IMR-90 (cell line): ENCODE measurements at regions not wholly inside any gene's neighbourhood (a gene's known extent, or its start where the extent isn't known, plus 50 kb on each side); places are given as distances from the start of the nearest gene placed in this dataset.

Source experiments
- ATAC-seq: fragments of 200-7000 bp; cut with Tn5 transposase; 2 replicates; pipeline ENCODE4 v1.9.1; 2020; ENCODE audit warnings: low read depth, mild to moderate bottlenecking, moderate library complexity
- BruUV-seq: library from RNA; stranded (reverse); fragments of 400-500 nt; replicated peaks from 2 replicates; lab custom pipeline; 2021; lab: Mats Ljungman, UMichigan
- CTCF ChIA-PET: fragments of 300-600 bp; formaldehyde crosslinking; extraction: SDS; loops from one replicate; lab custom pipeline; 2021; ENCODE audit warnings: antibody characterized with exemption; lab: Yijun Ruan, JAX
- POLR2A ChIA-PET: fragments of 300-600 bp; sonication (Branson Sonifier 250); formaldehyde crosslinking; loops from one replicate; lab custom pipeline; 2022; ENCODE audit warnings: antibody characterized with exemption; ENCODE audit not compliant: unreplicated experiment; lab: Charles Lee
- DNase-seq: peaks from one replicate; pipeline ENCODE4 v3.0.0; 2013
- H2AFZ ChIP-seq: replicated peaks from 2 replicates; pipeline ENCODE3; 2013; ENCODE audit warnings: low read length, mild to moderate bottlenecking; ENCODE audit not compliant: poor library complexity
- H2AK5ac ChIP-seq: 2 replicates; pipeline ENCODE4 v1.6.1; 2013; ENCODE audit warnings: low read depth, low read length, inconsistent platforms
- H2AK9ac ChIP-seq: replicated peaks from 2 replicates; pipeline ENCODE3; 2013; ENCODE audit warnings: mild to moderate bottlenecking, low read depth, low read length, moderate library complexity; ENCODE audit not compliant: poor library complexity
- H2BK120ac ChIP-seq: 2 replicates; pipeline ENCODE4 v1.6.1; 2013; ENCODE audit warnings: low read depth, low read length, inconsistent platforms
- H2BK15ac ChIP-seq: 3 replicates; pipeline ENCODE4 v1.6.1; 2013; ENCODE audit warnings: low read depth, low read length, inconsistent platforms
- H2BK20ac ChIP-seq: 2 replicates; pipeline ENCODE4 v1.6.1; 2013; ENCODE audit warnings: low read depth, mild to moderate bottlenecking, inconsistent platforms, low read length, moderate library complexity
- H2BK5ac ChIP-seq: 2 replicates; pipeline ENCODE4 v1.6.1; 2013; ENCODE audit warnings: mild to moderate bottlenecking, low read depth, low read length, inconsistent platforms; ENCODE audit not compliant: poor library complexity, severe bottlenecking
- H3K14ac ChIP-seq: replicated peaks from 2 replicates; pipeline ENCODE4 v1.6.1; 2013; ENCODE audit warnings: low read depth, low read length, inconsistent platforms
- H3K18ac ChIP-seq: 2 replicates; pipeline ENCODE4 v1.6.1; 2013; ENCODE audit warnings: low read depth, low read length, control low read depth
- H3K23ac ChIP-seq: 2 replicates; pipeline ENCODE4 v1.6.1; 2013; ENCODE audit warnings: low read depth, low read length, inconsistent platforms
- H3K27ac ChIP-seq: 2 replicates; pipeline ENCODE4 v1.5.1; 2013; ENCODE audit warnings: mild to moderate bottlenecking, control low read depth, low read length; ENCODE audit not compliant: insufficient read depth
- H3K27me3 ChIP-seq: 2 replicates; pipeline ENCODE4 v1.6.1; 2013; ENCODE audit warnings: low read length; ENCODE audit not compliant: control insufficient read depth, insufficient read depth
- H3K36me3 ChIP-seq: 2 replicates; pipeline ENCODE4 v1.6.1; 2013; ENCODE audit warnings: low read length, mixed read lengths; ENCODE audit not compliant: control insufficient read depth, insufficient read depth
- H3K4ac ChIP-seq: 2 replicates; pipeline ENCODE4 v1.6.1; 2013; ENCODE audit warnings: low read depth, low read length, inconsistent platforms
- H3K4me1 ChIP-seq: 2 replicates; pipeline ENCODE4 v1.6.1; 2013; ENCODE audit warnings: low read length, mixed read lengths; ENCODE audit not compliant: control insufficient read depth, insufficient read depth
- H3K4me2 ChIP-seq: 2 replicates; pipeline ENCODE4 v1.6.1; 2013; ENCODE audit warnings: low read depth, mild to moderate bottlenecking, control low read depth, low read length, moderate library complexity
- H3K4me3 ChIP-seq: 2 replicates; pipeline ENCODE4 v1.5.1; 2013; ENCODE audit warnings: low read depth, mild to moderate bottlenecking, control low read depth, low read length, moderate library complexity; ENCODE audit not compliant: insufficient read depth
- H3K56ac ChIP-seq: 2 replicates; pipeline ENCODE4 v1.6.1; 2013; ENCODE audit warnings: low read length, inconsistent platforms; ENCODE audit not compliant: insufficient read depth; ENCODE audit errors: extremely low read depth
- H3K79me1 ChIP-seq, 2 experiments: 2 replicates each; pipeline ENCODE4 v1.6.1; 2013; ENCODE audit warnings: low read length in 2 of 2, inconsistent platforms in 1 of 2, low read depth in 1 of 2
- H3K9ac ChIP-seq: 2 replicates; pipeline ENCODE4 v1.6.1; 2013; ENCODE audit warnings: low read depth, low read length, control low read depth
- H3K9me1 ChIP-seq: 2 replicates; pipeline ENCODE4 v1.6.1; 2013; ENCODE audit warnings: low read length, inconsistent platforms; ENCODE audit not compliant: insufficient read depth
- H3K9me3 ChIP-seq: 2 replicates; pipeline ENCODE4 v1.6.1; 2013; ENCODE audit warnings: low read length; ENCODE audit not compliant: control insufficient read depth, insufficient read depth
- H4K20me1 ChIP-seq: 2 replicates; pipeline ENCODE4 v1.6.1; 2013; ENCODE audit warnings: low read length, inconsistent platforms; ENCODE audit not compliant: insufficient read depth
- H4K5ac ChIP-seq: 2 replicates; pipeline ENCODE4 v1.6.1; 2013; ENCODE audit warnings: mild to moderate bottlenecking, low read depth, low read length, control low read depth
- H4K8ac ChIP-seq, 2 experiments: 2 replicates each; pipeline ENCODE4 v1.6.1; 2013; ENCODE audit warnings: low read depth in 2 of 2, low read length in 2 of 2, control low read depth in 1 of 2, inconsistent platforms in 1 of 2
- H4K91ac ChIP-seq: 2 replicates; pipeline ENCODE4 v1.6.1; 2013; ENCODE audit warnings: low read depth, low read length, inconsistent platforms; ENCODE audit not compliant: insufficient read depth
- CTCF ChIP-seq: conservative IDR thresholded peaks from 2 replicates; pipeline ENCODE4 v1.5.1; 2012; ENCODE audit warnings: mild to moderate bottlenecking, low read depth, low read length, improper control_type of control experiment
- WGBS, 2 experiments: methylation state at CpG; one replicate each; pipeline versions ENCODE4 v1.1.5 to v1.1.7; 2013; ENCODE audit warnings: missing lambda C conversion rate in 2 of 2; ENCODE audit not compliant: insufficient read length in 1 of 2; ENCODE audit errors: extremely low coverage in 2 of 2; 5-methylcytosine and 5-hydroxymethylcytosine counted together
- dilution Hi-C: fragments of 300-500 bp; cut with HindIII; formaldehyde crosslinking; loops from one replicate; pipeline ENCODE4 v1.14.3; 2018; ENCODE audit warnings: low sequenced_read_pairs; ENCODE audit not compliant: unreplicated experiment
- in situ Hi-C: fragments of 300-500 bp; cut with MboI; formaldehyde crosslinking; loops from 3 replicates; pipeline ENCODE4 v1.14.3; 2019; ENCODE audit warnings: low sequenced_read_pairs, inconsistent platforms, mixed read lengths
- intact Hi-C: fragments of 100-400 bp; cut with micrococcal nuclease; formaldehyde crosslinking; loops from 2 replicates; pipeline ENCODE4 v1.10.0; 2022

GRCh38 chr2:208939852-208940251 is 484.0 kb upstream of the MAP2 start:
- Histone ChIP-seq H3K4me1 (no peaks in the 10 kb centered on the region), H4K5ac (no peak overlapping the region), H4K8ac (no peak overlapping the region), H3K36me3 (no peaks in the 10 kb centered on the region), H3K9me3 (peaks cover 2% of the 10 kb centered on the region; the same call in 1 of the 2 replicates), H2AFZ (no peak overlapping the region), H3K4ac (no peak overlapping the region), H4K91ac (no peak overlapping the region), H2BK15ac (no peak overlapping the region), H3K9ac (no peak overlapping the region), H3K79me1 (no peaks in the 10 kb centered on the region), H3K14ac (no peak overlapping the region), H3K27me3 (no peaks in the 10 kb centered on the region), H4K20me1 (no peaks in the 10 kb centered on the region), H3K23ac (no peak overlapping the region), H2AK5ac (no peak overlapping the region), H3K18ac (no peak overlapping the region), H2AK9ac (no peak overlapping the region), H2BK20ac (no peak overlapping the region), H3K9me1 (no peaks in the 10 kb centered on the region), H2BK120ac (no peak overlapping the region), H3K27ac (no peak overlapping the region), H3K4me2 (no peak overlapping the region), H3K4me3 (no peak overlapping the region), H2BK5ac (no peak overlapping the region), H3K56ac (no peak overlapping the region)
- in situ Hi-C loops (no loop called here), dilution Hi-C loops (no loop called here), intact Hi-C loops (no loop called here)
- ATAC-seq (no peak), DNase-seq (no peak)
- TF ChIP-seq CTCF = no peak
- CTCF ChIA-PET = no interaction called here
- POLR2A ChIA-PET = no interaction called here
- WGBS, 2 experiments = 57% methylated on average over 1 of the region's 1 CpG; no CpG with 5 or more reads in 1 of the 2 experiments
- BruUV-seq = no TSS peak
